ENCODE measurements at regions not wholly inside any gene's neighbourhood (a gene's known extent, or its start where the extent isn't known, plus 50 kb on each side); places are given as distances from the start of the nearest gene placed in this dataset.
"Not testable (repeated sequence)": the region's sequence is repeated elsewhere in the genome, so short reads cannot be mapped to it uniquely, and the experiment has no call there.

GRCh38 chr6:133787859-133788505, 100.9 kb upstream of the TCF21 start:
- no peak overlapping the region for H3K4me3 ChIP-seq (ENCODE audit: low read depth, low read length)
- TF ChIP-seq CTCF (IDR thresholded peaks at IDR 0.05; ENCODE audit: control insufficient read depth, extremely low read depth, insufficient read depth): no peak
- no peak for DNase-seq (ENCODE audit: low read depth)

GRCh38 chr6:133788556-133788955, 100.4 kb upstream of the TCF21 start:
- no peak for TF ChIP-seq CTCF (IDR thresholded peaks at IDR 0.05; ENCODE audit: control insufficient read depth, extremely low read depth, insufficient read depth)
- no peak overlapping the region for H3K4me3 ChIP-seq (ENCODE audit: low read depth, low read length)
- DNase-seq (ENCODE audit: low read depth): no peak

GRCh38 chr6:133789449-133789848, 99.5 kb upstream of the TCF21 start:
- not testable (repeated sequence) for DNase-seq (ENCODE audit: low read depth)

GRCh38 chr6:133790756-133791155, 98.2 kb upstream of the TCF21 start:
- not testable (repeated sequence) for DNase-seq (ENCODE audit: low read depth)

More at GRCh38 chr6:133789449-133789848, 99.5 kb upstream of the TCF21 start:
- H3K4me3 ChIP-seq (ENCODE audit: low read depth, low read length): not testable (repeated sequence)

GRCh38 chr6:133795051-133795450, 93.9 kb upstream of the TCF21 start:
- H3K4me3 ChIP-seq (ENCODE audit: low read depth, low read length); DNase-seq (ENCODE audit: low read depth): not testable (repeated sequence)

More at GRCh38 chr6:133790756-133791155, 98.2 kb upstream of the TCF21 start:
- H3K4me3 ChIP-seq (ENCODE audit: low read depth, low read length): not testable (repeated sequence)

GRCh38 chr6:133796235-133796634, 92.7 kb upstream of the TCF21 start:
- TF ChIP-seq CTCF (IDR thresholded peaks at IDR 0.05; ENCODE audit: control insufficient read depth, extremely low read depth, insufficient read depth): no peak
- DNase-seq (ENCODE audit: low read depth): no peak
- H3K4me3 ChIP-seq (ENCODE audit: low read depth, low read length): no peak overlapping the region

- TF ChIP-seq CTCF (IDR thresholded peaks at IDR 0.05; ENCODE audit: control insufficient read depth, extremely low read depth, insufficient read depth): no peak
- DNase-seq (ENCODE audit: low read depth): no peak
- no peak overlapping the region for H3K4me3 ChIP-seq (ENCODE audit: low read depth, low read length)
Observed at GRCh38 chr6:133799043-133799442, 89.9 kb upstream of the TCF21 start.

- no peak for TF ChIP-seq CTCF (IDR thresholded peaks at IDR 0.05; ENCODE audit: control insufficient read depth, extremely low read depth, insufficient read depth)
- H3K4me3 ChIP-seq (ENCODE audit: low read depth, low read length): no peak overlapping the region
- no peak for DNase-seq (ENCODE audit: low read depth)
Observed at GRCh38 chr6:133802861-133803260, 86.1 kb upstream of the TCF21 start.
